Mucosa of descending colon (tissue), 3 donors: ENCODE measurements at regions not wholly inside any gene's neighbourhood (a gene's known extent, or its start where the extent isn't known, plus 50 kb on each side); places are given as distances from the start of the nearest gene placed in this dataset.

Experiments
- ATAC-seq: fragments of 200-7000 bp; cut with Tn5 transposase; one replicate; pipeline ENCODE4 v1.9.1; 2020; ENCODE audit warnings: mild to moderate bottlenecking, moderate library complexity
- DNase-seq, 3 donors: peaks; one replicate each; pipeline ENCODE4 v3.0.0-alpha.2; 2020
- H3K36me3 ChIP-seq: fragments of 200-600 bp; one replicate; pipeline ENCODE4 v1.8.0; 2021; ENCODE audit warnings: low read depth, mild to moderate bottlenecking
- H3K4me1 ChIP-seq: fragments of 200-600 bp; one replicate; pipeline ENCODE4 v1.8.0; 2021; ENCODE audit warnings: low read depth, mild to moderate bottlenecking
- H3K4me3 ChIP-seq: fragments of 200-600 bp; one replicate; pipeline ENCODE4 v1.8.0; 2021; ENCODE audit warnings: mild to moderate bottlenecking
- H3K9me3 ChIP-seq: fragments of 200-600 bp; one replicate; pipeline ENCODE4 v1.8.0; 2021; ENCODE audit warnings: mild to moderate bottlenecking
- intact Hi-C, 2 donors: fragments of 100-400 bp; cut with DNase I in 1 of 2; cut with micrococcal nuclease in 1 of 2; formaldehyde crosslinking; loops; one replicate each; pipeline versions ENCODE4 v1.11.0 to v1.11.1; 2022; cut with DNase I, micrococcal nuclease
- TF ChIP-seq, protein P1 (sequence below): fragments of 200-600 bp; IDR thresholded peaks from one replicate; pipeline ENCODE4 v1.8.0; 2022; ENCODE audit warnings: antibody characterized with exemption, mild to moderate bottlenecking
- donor health status: DM: no; HTN: no; CAD: no; lungs with moderate emphysema.
- donor health status: DM: no; HTN: no; CAD: no.
- donor health status: DM: no; HTN: yes; CAD: no.

DNA sequence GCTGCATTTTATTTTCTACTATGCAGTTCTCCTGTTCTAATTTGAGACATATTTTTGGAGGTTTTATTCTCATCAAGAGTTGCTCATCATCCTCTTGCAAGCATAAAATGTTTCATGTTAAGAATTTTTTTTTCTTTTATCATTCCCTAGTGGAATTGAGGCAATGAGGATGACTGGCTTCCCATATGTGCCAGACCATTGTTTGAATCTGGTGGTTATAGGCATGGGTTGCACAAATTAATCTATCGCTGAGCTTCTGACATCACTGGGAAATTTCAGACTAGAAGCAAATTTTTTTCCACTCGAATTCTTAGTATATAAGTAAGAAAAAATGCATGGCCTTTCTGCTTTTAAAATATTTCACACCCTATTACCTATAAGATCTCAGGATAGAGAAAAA lies 279.1 kb upstream of the PLSCR5 start:
- H3K4me1 ChIP-seq: no peaks in the 10 kb centered on the region
- no peak for ATAC-seq
- H3K9me3 ChIP-seq: no peaks in the 10 kb centered on the region
- TF ChIP-seq, protein P1, sequence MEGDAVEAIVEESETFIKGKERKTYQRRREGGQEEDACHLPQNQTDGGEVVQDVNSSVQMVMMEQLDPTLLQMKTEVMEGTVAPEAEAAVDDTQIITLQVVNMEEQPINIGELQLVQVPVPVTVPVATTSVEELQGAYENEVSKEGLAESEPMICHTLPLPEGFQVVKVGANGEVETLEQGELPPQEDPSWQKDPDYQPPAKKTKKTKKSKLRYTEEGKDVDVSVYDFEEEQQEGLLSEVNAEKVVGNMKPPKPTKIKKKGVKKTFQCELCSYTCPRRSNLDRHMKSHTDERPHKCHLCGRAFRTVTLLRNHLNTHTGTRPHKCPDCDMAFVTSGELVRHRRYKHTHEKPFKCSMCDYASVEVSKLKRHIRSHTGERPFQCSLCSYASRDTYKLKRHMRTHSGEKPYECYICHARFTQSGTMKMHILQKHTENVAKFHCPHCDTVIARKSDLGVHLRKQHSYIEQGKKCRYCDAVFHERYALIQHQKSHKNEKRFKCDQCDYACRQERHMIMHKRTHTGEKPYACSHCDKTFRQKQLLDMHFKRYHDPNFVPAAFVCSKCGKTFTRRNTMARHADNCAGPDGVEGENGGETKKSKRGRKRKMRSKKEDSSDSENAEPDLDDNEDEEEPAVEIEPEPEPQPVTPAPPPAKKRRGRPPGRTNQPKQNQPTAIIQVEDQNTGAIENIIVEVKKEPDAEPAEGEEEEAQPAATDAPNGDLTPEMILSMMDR: no peak
- no peak overlapping the region for H3K4me3 ChIP-seq
- H3K36me3 ChIP-seq: no peaks in the 10 kb centered on the region
- intact Hi-C loops: no loop called here
- DNase-seq: no peak

DNA sequence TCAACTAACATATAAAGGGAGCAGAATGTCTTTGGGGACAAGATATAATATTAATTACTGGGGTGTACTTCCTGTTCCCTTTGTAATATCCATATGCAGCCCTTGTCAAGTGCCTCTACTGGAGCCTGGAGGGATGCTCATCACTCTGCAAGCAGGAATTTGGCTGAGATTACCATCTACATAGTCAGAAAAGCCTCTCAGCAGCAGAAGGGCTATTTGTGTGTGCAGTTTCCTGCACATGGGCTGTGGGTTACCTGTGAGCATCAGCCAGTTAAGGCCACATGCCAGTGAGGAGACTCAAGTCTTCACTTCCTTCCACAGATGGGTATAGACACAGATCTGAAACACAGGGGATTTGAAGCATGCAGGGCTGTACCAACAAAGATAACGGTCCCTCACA lies 278.1 kb upstream of the PLSCR5 start:
- Histone ChIP-seq H3K9me3 (no peaks in the 10 kb centered on the region), H3K4me1 (no peaks in the 10 kb centered on the region), H3K4me3 (no peak overlapping the region), H3K36me3 (no peaks in the 10 kb centered on the region)
- TF ChIP-seq, protein P1: no peak
- ATAC-seq (no peak), DNase-seq (no peak)
- intact Hi-C loops: no loop called here

DNA sequence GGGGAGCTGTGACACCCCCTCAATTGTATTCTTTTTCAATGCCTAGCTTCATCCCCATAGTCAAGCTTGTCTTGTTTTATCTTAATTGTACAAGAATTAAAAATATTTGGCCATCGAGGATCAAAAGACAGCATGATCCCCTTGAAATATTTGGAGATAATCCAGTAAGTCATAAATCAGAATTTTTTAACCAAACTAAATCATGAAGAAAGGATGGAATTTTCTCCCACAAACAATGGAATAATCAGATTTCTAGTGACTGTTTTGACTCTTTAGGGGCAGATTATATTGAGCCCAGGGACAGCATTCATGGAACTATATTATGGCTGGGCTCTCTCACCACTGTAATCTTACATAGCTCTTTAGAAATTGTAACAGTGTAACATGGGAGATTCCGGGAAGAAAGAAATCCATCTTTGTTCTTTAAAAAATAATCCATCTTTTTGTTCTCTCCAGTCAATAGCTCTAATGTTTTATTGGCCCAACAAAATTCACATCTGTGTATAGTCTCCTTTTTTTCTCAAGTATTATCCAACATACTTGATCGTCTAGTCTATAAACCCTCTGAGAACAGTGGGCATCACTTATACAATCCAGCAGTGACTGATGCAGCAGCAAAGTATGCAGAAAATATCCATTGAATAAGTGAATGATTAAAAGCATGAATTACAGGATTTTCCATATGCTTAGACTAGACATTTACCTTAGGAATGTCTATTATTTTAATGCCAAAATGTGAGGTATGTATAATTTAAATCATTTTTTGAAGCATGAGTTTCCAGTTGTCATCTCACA lies 277.0 kb upstream of the PLSCR5 start:
- Histone ChIP-seq H3K4me1 (no peaks in the 10 kb centered on the region), H3K36me3 (no peaks in the 10 kb centered on the region), H3K9me3 (no peaks in the 10 kb centered on the region), H3K4me3 (no peak overlapping the region)
- ATAC-seq: no peak
- intact Hi-C loops: no loop called here
- DNase-seq: no peak
- TF ChIP-seq, protein P1: no peak

DNA sequence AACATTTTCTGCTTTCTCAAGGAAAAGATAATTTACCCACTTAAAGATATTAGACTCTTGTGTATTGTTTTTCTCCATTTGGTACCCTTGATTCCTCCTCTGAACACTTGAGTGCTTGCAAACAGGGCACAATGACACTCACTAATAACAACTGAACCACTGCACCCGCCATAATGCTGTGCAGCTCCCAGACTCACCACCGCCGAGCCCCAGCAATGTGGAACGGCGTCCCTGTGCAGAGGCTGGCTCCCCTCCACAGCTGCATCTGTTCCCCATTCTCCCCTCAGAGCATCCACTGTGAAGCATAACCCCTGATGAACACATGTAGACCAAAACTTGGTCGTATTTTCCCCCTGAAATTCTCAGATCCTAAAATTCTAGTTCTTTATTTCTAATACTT lies 276.2 kb upstream of the PLSCR5 start:
- ATAC-seq (no peak), DNase-seq (no peak)
- no peaks in the 10 kb centered on the region for H3K9me3 ChIP-seq
- H3K36me3 ChIP-seq: no peaks in the 10 kb centered on the region
- intact Hi-C loops: no loop called here
- no peaks in the 10 kb centered on the region for H3K4me1 ChIP-seq
- TF ChIP-seq, protein P1: no peak
- no peak overlapping the region for H3K4me3 ChIP-seq

DNA sequence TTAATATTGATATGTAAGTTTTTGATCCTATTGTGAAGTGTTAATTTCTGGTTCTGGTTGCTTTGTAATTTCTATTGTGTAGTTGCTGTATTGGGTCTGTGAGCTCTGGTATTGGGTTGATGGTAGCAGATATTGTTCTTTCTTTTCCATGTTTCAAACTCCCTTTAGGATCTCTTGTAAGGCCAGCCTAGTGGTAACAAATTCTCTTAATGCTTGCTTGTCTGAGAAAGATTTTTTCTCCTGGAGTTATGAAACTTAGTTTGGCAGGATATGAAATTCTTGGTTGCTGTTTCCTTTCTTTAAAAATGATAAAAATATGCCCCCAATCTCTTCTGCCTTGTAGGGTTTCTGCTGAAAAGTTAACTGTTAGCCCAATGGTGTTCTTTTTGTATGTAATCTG lies 268.6 kb upstream of the PLSCR5 start:
- intact Hi-C loops: no loop called here
- no peak for ATAC-seq
- Histone ChIP-seq H3K9me3 (no peaks in the 10 kb centered on the region), H3K4me3 (no peak overlapping the region), H3K36me3 (no peaks in the 10 kb centered on the region), H3K4me1 (no peaks in the 10 kb centered on the region)
- DNase-seq: no peak
- TF ChIP-seq, protein P1: no peak
